RWPE1 (cell line): ENCODE measurements at regions not wholly inside any gene's neighbourhood (a gene's known extent, or its start where the extent isn't known, plus 50 kb on each side); places are given as distances from the start of the nearest gene placed in this dataset.
"Not testable (repeated sequence)": the region's sequence is repeated elsewhere in the genome, so short reads cannot be mapped to it uniquely, and the experiment has no call there.

ENCODE experiments used
- CTCF ChIA-PET: fragments of 350-600 bp; sonication (Branson Sonifier 250); formaldehyde crosslinking; extraction: SDS; loops from one replicate; lab custom pipeline; 2021; lab: Yijun Ruan, JAX
- POLR2A ChIA-PET: fragments of 400-600 bp; formaldehyde crosslinking; extraction: SDS; loops from one replicate; lab custom pipeline; 2020; ENCODE audit warnings: antibody characterized with exemption; ENCODE audit not compliant: low non-redundant PET; lab: Yijun Ruan, JAX
- DNase-seq: peaks from one replicate; pipeline ENCODE4 v3.0.0; 2012; ENCODE audit warnings: low spot score
- H3K27ac ChIP-seq: fragments of 450-650 bp; 2 replicates; pipeline ENCODE4 v1.5.1; 2017
- CTCF ChIP-seq: fragments of 450-650 bp; conservative IDR thresholded peaks from 2 replicates; pipeline ENCODE4 v1.5.1; 2017; ENCODE audit warnings: low read depth, mild to moderate bottlenecking

GRCh38 chr4:165569031-165569430, 190.2 kb downstream of the CPE start:
- TF ChIP-seq CTCF: no peak
- ChIA-PET CTCF (no interaction called here), POLR2A (no interaction called here)
- no peak overlapping the region for H3K27ac ChIP-seq
- no peak for DNase-seq

GRCh38 chr4:165571476-165571875, 192.7 kb downstream of the CPE start:
- CTCF ChIA-PET, H3K27ac ChIP-seq, DNase-seq, POLR2A ChIA-PET: not testable (repeated sequence)

- peak overlapping the region; percentile 61 for H3K27ac ChIP-seq
- DNase-seq: peak; percentile 86
Observed at GRCh38 chr4:165580351-165580905, 201.6 kb downstream of the CPE start.

GRCh38 chr4:165583341-165583740, 204.5 kb downstream of the CPE start:
- no peak for DNase-seq
- POLR2A ChIA-PET: no interaction called here
- CTCF ChIA-PET: interaction anchor here (0.6 kb wide), 1 partner anchor 41 kb away, joined by 6 read pairs; no protein-coding TSS in a partner anchor
- TF ChIP-seq CTCF: no peak
- no peak overlapping the region for H3K27ac ChIP-seq

More at GRCh38 chr4:165580351-165580905, 201.6 kb downstream of the CPE start:
- TF ChIP-seq CTCF: no peak
- ChIA-PET CTCF (interaction anchor here (0.7 kb wide), 1 partner anchor 35 kb away, joined by 3 read pairs; no protein-coding TSS in a partner anchor), POLR2A (no interaction called here)

GRCh38 chr4:165584916-165585315, 206.1 kb downstream of the CPE start:
- DNase-seq: no peak
- TF ChIP-seq CTCF: no peak
- no peak overlapping the region for H3K27ac ChIP-seq
- ChIA-PET CTCF (no interaction called here), POLR2A (no interaction called here)

- no peak overlapping the region for H3K27ac ChIP-seq
- ChIA-PET CTCF (interaction anchor here (0.6 kb wide), 1 partner anchor 1197 kb away, joined by 3 read pairs; no protein-coding TSS in a partner anchor), POLR2A (no interaction called here)
- DNase-seq: no peak
- TF ChIP-seq CTCF: no peak
Observed at GRCh38 chr4:165588534-165589315, 209.9 kb downstream of the CPE start.

GRCh38 chr4:165592386-165592785, 213.6 kb downstream of the CPE start:
- CTCF ChIA-PET: no interaction called here
- POLR2A ChIA-PET: no interaction called here
- H3K27ac ChIP-seq: no peak overlapping the region
- no peak for DNase-seq
- TF ChIP-seq CTCF: no peak
